Mesendoderm (in vitro differentiated cells): ENCODE measurements at regions not wholly inside any gene's neighbourhood (a gene's known extent, or its start where the extent isn't known, plus 50 kb on each side); places are given as distances from the start of the nearest gene placed in this dataset.

ENCODE experiments used
- DNase-seq: peaks from one replicate; pipeline ENCODE4 v3.0.0; 2013
- H2AK5ac ChIP-seq: 2 replicates; pipeline ENCODE4 v1.6.1; 2013; ENCODE audit warnings: low read length, inconsistent platforms
- H2BK120ac ChIP-seq: 2 replicates; pipeline ENCODE4 v1.6.1; 2013; ENCODE audit warnings: low read depth, mild to moderate bottlenecking, low read length, moderate library complexity, mixed read lengths
- H2BK15ac ChIP-seq: replicated peaks from 2 replicates; pipeline ENCODE4 v1.6.1; 2013; ENCODE audit warnings: low read depth, mild to moderate bottlenecking, moderate library complexity
- H2BK5ac ChIP-seq: 2 replicates; pipeline ENCODE4 v1.6.1; 2013; ENCODE audit warnings: low read length, inconsistent platforms
- H3K18ac ChIP-seq: 2 replicates; pipeline ENCODE4 v1.6.1; 2013; ENCODE audit warnings: mild to moderate bottlenecking, low read length, mixed read lengths
- H3K23ac ChIP-seq: one replicate; pipeline ENCODE4 v1.6.1; 2013; ENCODE audit warnings: low read length
- H3K27ac ChIP-seq: 2 replicates; pipeline ENCODE4 v1.5.1; 2013; ENCODE audit warnings: low read depth, mild to moderate bottlenecking, inconsistent platforms, low read length, moderate library complexity
- H3K27me3 ChIP-seq: 2 replicates; pipeline ENCODE4 v1.6.1; 2013; ENCODE audit warnings: low read length, control low read depth, mild to moderate bottlenecking, inconsistent platforms; ENCODE audit not compliant: insufficient read depth, poor library complexity
- H3K36me3 ChIP-seq: 2 replicates; pipeline ENCODE4 v1.6.1; 2013; ENCODE audit warnings: low read length, inconsistent platforms; ENCODE audit not compliant: control insufficient read depth, insufficient read depth
- H3K4ac ChIP-seq: one replicate; pipeline ENCODE4 v1.6.1; 2013; ENCODE audit warnings: low read depth, mild to moderate bottlenecking, low read length, moderate library complexity
- H3K4me1 ChIP-seq: 2 replicates; pipeline ENCODE4 v1.6.1; 2013; ENCODE audit warnings: low read depth, low read length, inconsistent platforms; ENCODE audit not compliant: control insufficient read depth
- H3K4me2 ChIP-seq: 2 replicates; pipeline ENCODE4 v1.6.1; 2013; ENCODE audit warnings: low read length
- H3K4me3 ChIP-seq: 2 replicates; pipeline ENCODE4 v1.5.1; 2013; ENCODE audit warnings: mild to moderate bottlenecking, low read length
- H3K56ac ChIP-seq: one replicate; pipeline ENCODE4 v1.6.1; 2013; ENCODE audit warnings: low read length
- H3K79me1 ChIP-seq: 2 replicates; pipeline ENCODE4 v1.6.1; 2013; ENCODE audit warnings: low read length, inconsistent platforms
- H3K79me2 ChIP-seq: 2 replicates; pipeline ENCODE4 v1.6.1; 2013; ENCODE audit warnings: mild to moderate bottlenecking, low read length; ENCODE audit not compliant: control insufficient read depth, insufficient read depth
- H3K9ac ChIP-seq: 2 replicates; pipeline ENCODE4 v1.6.1; 2013; ENCODE audit warnings: low read length, inconsistent platforms
- H4K5ac ChIP-seq: one replicate; pipeline ENCODE4 v1.6.1; 2013; ENCODE audit warnings: low read length
- H4K8ac ChIP-seq: one replicate; pipeline ENCODE4 v1.6.1; 2013; ENCODE audit warnings: low read depth, mild to moderate bottlenecking, control low read depth, low read length, moderate library complexity
- WGBS: extraction: QIAGEN DNeasy Blood & Tissue Kit; methylation state at CpG from one replicate; pipeline ENCODE4 v1.1.7; 2013; ENCODE audit warnings: low lambda C conversion rate, missing lambda C conversion rate; ENCODE audit not compliant: insufficient coverage; ENCODE audit errors: extremely low coverage; 5-methylcytosine and 5-hydroxymethylcytosine counted together

GRCh38 chr18:73785300-73785699 is 362.3 kb downstream of the FBXO15 start:
- Histone ChIP-seq H2BK5ac (no peak overlapping the region), H4K5ac (no peak overlapping the region), H2BK15ac (no peak overlapping the region), H3K4me2 (no peak overlapping the region), H3K27ac (no peak overlapping the region), H4K8ac (no peak overlapping the region), H3K36me3 (no peaks in the 10 kb centered on the region), H2AK5ac (no peak overlapping the region), H3K56ac (no peak overlapping the region), H3K18ac (no peak overlapping the region), H3K27me3 (no peaks in the 10 kb centered on the region), H3K4me3 (no peak overlapping the region), H2BK120ac (no peak overlapping the region), H3K79me2 (no peaks in the 10 kb centered on the region), H3K4ac (no peak overlapping the region), H3K4me1 (no peaks in the 10 kb centered on the region), H3K23ac (no peak overlapping the region), H3K9ac (no peak overlapping the region), H3K79me1 (no peaks in the 10 kb centered on the region)
- no peak for DNase-seq
- WGBS, result no CpG with 5 or more reads among the region's 1 CpG

- WGBS, result no CpG with 5 or more reads among the region's 8 CpGs
- Histone ChIP-seq H3K56ac (no peak overlapping the region), H3K27me3 (no peaks in the 10 kb centered on the region)
These were observed 362.8 kb downstream of the FBXO15 start for GRCh38 chr18:73784853-73785252.

GRCh38 chr18:73782405-73782804 is 365.2 kb downstream of the FBXO15 start:
- H3K56ac ChIP-seq, result no peak overlapping the region
- H3K4me1 ChIP-seq, result no peaks in the 10 kb centered on the region
- H3K79me2 ChIP-seq, result no peaks in the 10 kb centered on the region
- no peak overlapping the region for H3K18ac ChIP-seq
- H3K23ac ChIP-seq, result no peak overlapping the region
- no peak overlapping the region for H3K27ac ChIP-seq
- DNase-seq, result no peak
- H2BK5ac ChIP-seq, result no peak overlapping the region
- H2BK15ac ChIP-seq, result no peak overlapping the region
- no peaks in the 10 kb centered on the region for H3K79me1 ChIP-seq
- H3K36me3 ChIP-seq, result no peaks in the 10 kb centered on the region
- H4K8ac ChIP-seq, result no peak overlapping the region
- no peaks in the 10 kb centered on the region for H3K27me3 ChIP-seq
- H4K5ac ChIP-seq, result no peak overlapping the region
- H3K4me3 ChIP-seq, result no peak overlapping the region
- no peak overlapping the region for H3K4ac ChIP-seq
- H2BK120ac ChIP-seq, result no peak overlapping the region
- H2AK5ac ChIP-seq, result no peak overlapping the region
- H3K9ac ChIP-seq, result no peak overlapping the region
- H3K4me2 ChIP-seq, result no peak overlapping the region
- WGBS, result no CpG with 5 or more reads among the region's 6 CpGs

More at GRCh38 chr18:73784853-73785252, 362.8 kb downstream of the FBXO15 start:
- H4K8ac ChIP-seq, result no peak overlapping the region
- no peak overlapping the region for H2BK5ac ChIP-seq
- H3K4me2 ChIP-seq, result no peak overlapping the region
- no peak overlapping the region for H3K4ac ChIP-seq
- H3K4me3 ChIP-seq, result no peak overlapping the region
- no peak overlapping the region for H2BK15ac ChIP-seq
- no peaks in the 10 kb centered on the region for H3K36me3 ChIP-seq
- H2BK120ac ChIP-seq, result no peak overlapping the region
- no peak overlapping the region for H3K18ac ChIP-seq
- DNase-seq, result no peak
- no peaks in the 10 kb centered on the region for H3K79me2 ChIP-seq
- H2AK5ac ChIP-seq, result no peak overlapping the region
- H3K23ac ChIP-seq, result no peak overlapping the region
- no peaks in the 10 kb centered on the region for H3K79me1 ChIP-seq
- no peak overlapping the region for H4K5ac ChIP-seq
- no peaks in the 10 kb centered on the region for H3K4me1 ChIP-seq
- no peak overlapping the region for H3K9ac ChIP-seq
- no peak overlapping the region for H3K27ac ChIP-seq

DNA sequence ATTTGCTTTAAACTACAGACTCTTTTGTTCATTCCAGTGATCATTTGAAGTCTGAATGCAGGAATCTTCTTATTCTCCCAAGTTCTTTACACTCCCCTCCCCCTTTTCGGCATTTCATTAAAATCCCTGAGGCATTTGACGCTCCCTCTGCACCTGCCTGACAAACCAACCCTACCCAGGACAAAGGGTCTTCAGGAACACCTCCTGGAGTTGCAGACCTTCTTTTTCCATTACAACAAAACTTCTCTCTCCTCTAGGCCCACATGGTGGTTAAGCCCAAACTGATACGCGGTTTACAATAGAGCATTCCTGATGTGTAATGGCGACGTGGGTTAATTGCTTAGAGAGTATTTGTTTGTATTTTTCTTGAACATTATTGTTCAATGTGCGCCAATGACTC is 367.4 kb downstream of the FBXO15 start:
- no peak overlapping the region for H3K4me2 ChIP-seq
- no peak overlapping the region for H2BK120ac ChIP-seq
- H2BK5ac ChIP-seq, result no peak overlapping the region
- no peak overlapping the region for H3K4ac ChIP-seq
- no peak overlapping the region for H3K18ac ChIP-seq
- no peak overlapping the region for H2AK5ac ChIP-seq
- DNase-seq, result peak; percentile 13
- H3K4me3 ChIP-seq, result no peak overlapping the region
- H3K36me3 ChIP-seq, result no peaks in the 10 kb centered on the region
- no peak overlapping the region for H3K27ac ChIP-seq
- H3K56ac ChIP-seq, result no peak overlapping the region
- no peak overlapping the region for H4K5ac ChIP-seq
- H4K8ac ChIP-seq, result no peak overlapping the region
- H3K9ac ChIP-seq, result no peak overlapping the region
- H3K79me1 ChIP-seq, result no peaks in the 10 kb centered on the region
- H3K4me1 ChIP-seq, result no peaks in the 10 kb centered on the region
- H3K79me2 ChIP-seq, result no peaks in the 10 kb centered on the region
- no peak overlapping the region for H2BK15ac ChIP-seq
- no CpG with 5 or more reads among the region's 7 CpGs for WGBS
- no peaks in the 10 kb centered on the region for H3K27me3 ChIP-seq
- no peak overlapping the region for H3K23ac ChIP-seq

GRCh38 chr18:73778032-73778359 is 369.6 kb downstream of the FBXO15 start:
- no peak overlapping the region for H3K23ac ChIP-seq
- H3K9ac ChIP-seq, result no peak overlapping the region
- H2BK5ac ChIP-seq, result no peak overlapping the region
- H2BK120ac ChIP-seq, result no peak overlapping the region
- H4K8ac ChIP-seq, result no peak overlapping the region
- no peak overlapping the region for H3K4me2 ChIP-seq
- H3K4me1 ChIP-seq, result no peaks in the 10 kb centered on the region
- H3K4ac ChIP-seq, result no peak overlapping the region
- H3K27ac ChIP-seq, result no peak overlapping the region
- no peak overlapping the region for H3K56ac ChIP-seq
- WGBS, result no CpG with 5 or more reads among the region's 2 CpGs
- H3K18ac ChIP-seq, result no peak overlapping the region
- no peaks in the 10 kb centered on the region for H3K27me3 ChIP-seq
- H3K4me3 ChIP-seq, result no peak overlapping the region
- no peak overlapping the region for H2AK5ac ChIP-seq
- no peak overlapping the region for H2BK15ac ChIP-seq
- H3K79me1 ChIP-seq, result no peaks in the 10 kb centered on the region
- H3K36me3 ChIP-seq, result no peaks in the 10 kb centered on the region
- H3K79me2 ChIP-seq, result no peaks in the 10 kb centered on the region
- DNase-seq, result no peak
- no peak overlapping the region for H4K5ac ChIP-seq

DNA sequence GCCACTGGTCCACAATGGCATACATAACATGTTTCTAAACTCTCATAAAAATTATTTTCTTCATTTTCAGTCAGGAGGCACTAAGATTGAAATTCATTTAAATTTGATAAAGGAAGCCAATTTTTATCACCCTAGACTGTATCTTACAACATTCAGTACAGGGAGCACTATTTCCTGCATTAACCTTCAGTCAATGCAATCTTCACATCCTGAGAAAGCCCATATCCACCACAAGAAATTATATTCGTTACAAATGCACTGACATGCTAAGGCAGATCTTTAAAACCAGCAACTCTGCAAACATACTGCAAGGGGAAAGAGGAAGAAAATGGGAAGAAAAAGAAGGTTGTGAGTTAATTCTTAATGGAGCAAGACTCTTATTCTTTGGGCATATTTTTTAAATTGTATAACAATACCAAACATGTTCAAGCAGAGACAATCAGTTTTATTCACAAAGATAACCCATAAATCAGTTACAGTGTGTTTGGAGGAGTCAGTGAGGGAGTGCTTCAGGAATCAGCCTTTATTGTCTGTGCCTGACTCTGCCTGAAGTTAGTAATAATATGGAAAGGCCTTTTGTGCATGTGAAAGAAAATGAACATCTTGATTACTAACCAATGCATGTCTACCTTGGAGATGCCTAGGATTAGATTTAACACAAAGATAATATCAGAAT is 370.1 kb downstream of the FBXO15 start:
- H4K8ac ChIP-seq, result no peak overlapping the region
- H3K18ac ChIP-seq, result no peak overlapping the region
- H3K79me1 ChIP-seq, result no peaks in the 10 kb centered on the region
- H4K5ac ChIP-seq, result no peak overlapping the region
- no peaks in the 10 kb centered on the region for H3K79me2 ChIP-seq
- no peak overlapping the region for H2BK120ac ChIP-seq
- H2BK5ac ChIP-seq, result no peak overlapping the region
- H3K4me2 ChIP-seq, result no peak overlapping the region
- no peak overlapping the region for H3K56ac ChIP-seq
- DNase-seq, result no peak
- H3K4ac ChIP-seq, result no peak overlapping the region
- H2AK5ac ChIP-seq, result no peak overlapping the region
- H2BK15ac ChIP-seq, result no peak overlapping the region
- H3K4me1 ChIP-seq, result no peaks in the 10 kb centered on the region
- no peak overlapping the region for H3K4me3 ChIP-seq
- H3K23ac ChIP-seq, result no peak overlapping the region
- no peak overlapping the region for H3K27ac ChIP-seq
- H3K27me3 ChIP-seq, result no peaks in the 10 kb centered on the region
- no peaks in the 10 kb centered on the region for H3K36me3 ChIP-seq
- no CpG with 5 or more reads among the region's 1 CpG for WGBS
- no peak overlapping the region for H3K9ac ChIP-seq
